HG02763 (cell line): ENCODE measurements at regions not wholly inside any gene's neighbourhood (a gene's known extent, or its start where the extent isn't known, plus 50 kb on each side); places are given as distances from the start of the nearest gene placed in this dataset.

ENCODE experiments used
- ATAC-seq: cut with Tn5 transposase; IDR thresholded peaks from one replicate; pipeline ENCODE4 v1.9.1; 2021; ENCODE audit warnings: mild to moderate bottlenecking, moderate library complexity; ENCODE audit not compliant: unreplicated experiment

GRCh38 chr6:149147938-149148718 is 169.4 kb upstream of the TAB2 start:
- ATAC-seq: no peak

- no peak for ATAC-seq
These were observed 167.9 kb upstream of the TAB2 start for GRCh38 chr6:149149653-149150052.

- no peak for ATAC-seq
These were observed 167.2 kb upstream of the TAB2 start for GRCh38 chr6:149150301-149150700.

- ATAC-seq: no peak
These were observed 166.6 kb upstream of the TAB2 start for GRCh38 chr6:149150801-149151398.

GRCh38 chr6:149152521-149152920 is 165.0 kb upstream of the TAB2 start:
- no peak for ATAC-seq

GRCh38 chr6:149153100-149153499 is 164.4 kb upstream of the TAB2 start:
- no peak for ATAC-seq

GRCh38 chr6:149153693-149154092 is 163.8 kb upstream of the TAB2 start:
- no peak for ATAC-seq

GRCh38 chr6:149154261-149154821 is 163.2 kb upstream of the TAB2 start:
- no peak for ATAC-seq

- no peak for ATAC-seq
These were observed 160.4 kb upstream of the TAB2 start for GRCh38 chr6:149157126-149157525.

- ATAC-seq: no peak
These were observed 159.4 kb upstream of the TAB2 start for GRCh38 chr6:149158076-149158475.

- no peak for ATAC-seq
These were observed 156.6 kb upstream of the TAB2 start for GRCh38 chr6:149160943-149161342.

- ATAC-seq: no peak
These were observed 154.6 kb upstream of the TAB2 start for GRCh38 chr6:149162924-149163323.

- no peak for ATAC-seq
These were observed 153.2 kb upstream of the TAB2 start for GRCh38 chr6:149164199-149164750.

- ATAC-seq: no peak
These were observed 151.2 kb upstream of the TAB2 start for GRCh38 chr6:149166336-149166735.

- no peak for ATAC-seq
These were observed 150.8 kb upstream of the TAB2 start for GRCh38 chr6:149166747-149167146.

- no peak for ATAC-seq
These were observed 148.5 kb upstream of the TAB2 start for GRCh38 chr6:149168968-149169367.

GRCh38 chr6:149169761-149170511 is 147.6 kb upstream of the TAB2 start:
- no peak for ATAC-seq

- ATAC-seq: no peak
These were observed 146.7 kb upstream of the TAB2 start for GRCh38 chr6:149170564-149171452.

- no peak for ATAC-seq
These were observed 144.3 kb upstream of the TAB2 start for GRCh38 chr6:149173222-149173621.

GRCh38 chr6:149174962-149175361 is 142.6 kb upstream of the TAB2 start:
- no peak for ATAC-seq
